ENCODE measurements at regions not wholly inside any gene's neighbourhood (a gene's known extent, or its start where the extent isn't known, plus 50 kb on each side); places are given as distances from the start of the nearest gene placed in this dataset.

DNA sequence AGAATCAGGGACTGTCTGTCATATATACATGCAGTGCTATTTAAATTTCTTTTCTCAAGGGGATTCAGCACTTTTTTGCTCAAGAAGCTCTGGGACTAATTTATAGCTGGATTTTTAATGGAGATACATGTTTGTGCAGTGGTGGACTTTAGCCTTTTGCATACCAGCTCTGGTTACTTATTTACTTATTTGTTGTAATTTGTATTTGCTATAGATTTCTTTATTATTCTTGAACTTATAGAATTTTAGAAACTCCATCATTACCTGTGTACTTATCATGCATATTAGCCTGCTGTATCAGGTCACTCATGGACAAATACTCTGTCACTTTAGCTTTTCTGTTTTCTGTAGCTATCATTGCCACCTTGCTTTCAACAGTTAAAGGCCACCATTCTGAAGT, 1296.9 kb upstream of the TMPRSS15 start:
- TF ChIP-seq, protein P1, sequence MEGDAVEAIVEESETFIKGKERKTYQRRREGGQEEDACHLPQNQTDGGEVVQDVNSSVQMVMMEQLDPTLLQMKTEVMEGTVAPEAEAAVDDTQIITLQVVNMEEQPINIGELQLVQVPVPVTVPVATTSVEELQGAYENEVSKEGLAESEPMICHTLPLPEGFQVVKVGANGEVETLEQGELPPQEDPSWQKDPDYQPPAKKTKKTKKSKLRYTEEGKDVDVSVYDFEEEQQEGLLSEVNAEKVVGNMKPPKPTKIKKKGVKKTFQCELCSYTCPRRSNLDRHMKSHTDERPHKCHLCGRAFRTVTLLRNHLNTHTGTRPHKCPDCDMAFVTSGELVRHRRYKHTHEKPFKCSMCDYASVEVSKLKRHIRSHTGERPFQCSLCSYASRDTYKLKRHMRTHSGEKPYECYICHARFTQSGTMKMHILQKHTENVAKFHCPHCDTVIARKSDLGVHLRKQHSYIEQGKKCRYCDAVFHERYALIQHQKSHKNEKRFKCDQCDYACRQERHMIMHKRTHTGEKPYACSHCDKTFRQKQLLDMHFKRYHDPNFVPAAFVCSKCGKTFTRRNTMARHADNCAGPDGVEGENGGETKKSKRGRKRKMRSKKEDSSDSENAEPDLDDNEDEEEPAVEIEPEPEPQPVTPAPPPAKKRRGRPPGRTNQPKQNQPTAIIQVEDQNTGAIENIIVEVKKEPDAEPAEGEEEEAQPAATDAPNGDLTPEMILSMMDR (IDR thresholded peaks at IDR 0.05) = no peak
- no peak for TF ChIP-seq POLR2AphosphoS5 (IDR thresholded peaks at IDR 0.05)
- TF ChIP-seq EP300 (IDR thresholded peaks at IDR 0.05) = no peak
- no peak for TF ChIP-seq POLR2A (IDR thresholded peaks at IDR 0.05; ENCODE audit: low read depth)
